ENCODE measurements at regions not wholly inside any gene's neighbourhood (a gene's known extent, or its start where the extent isn't known, plus 50 kb on each side); places are given as distances from the start of the nearest gene placed in this dataset.

DNA sequence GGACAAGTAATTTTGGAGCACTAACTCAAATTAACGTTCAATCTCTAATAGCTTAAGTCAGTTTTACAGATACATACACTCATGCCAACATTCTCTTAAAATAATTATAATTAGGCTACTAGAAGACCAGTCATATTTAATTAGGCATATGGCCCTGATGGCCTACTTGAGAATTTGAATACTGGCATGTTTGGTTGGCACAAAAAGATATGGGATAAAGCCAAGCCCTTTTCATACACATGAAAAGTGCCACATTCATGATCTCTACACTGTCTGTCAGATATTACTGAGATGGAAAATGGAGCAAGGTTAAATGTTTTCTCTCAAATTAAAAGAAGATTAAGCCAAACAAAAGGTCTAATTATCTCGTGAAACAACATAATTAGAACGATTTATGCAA is 1091.0 kb downstream of the C4orf33 start:
- no peaks in the 10 kb centered on the region for H3K27me3 Mint-ChIP-seq (ENCODE audit: low read depth)
- no peaks in the 10 kb centered on the region for H3K36me3 Mint-ChIP-seq (ENCODE audit: low read depth)
- H3K9me3 Mint-ChIP-seq (ENCODE audit: low read depth): no peaks in the 10 kb centered on the region
- TF ChIP-seq, protein P1, sequence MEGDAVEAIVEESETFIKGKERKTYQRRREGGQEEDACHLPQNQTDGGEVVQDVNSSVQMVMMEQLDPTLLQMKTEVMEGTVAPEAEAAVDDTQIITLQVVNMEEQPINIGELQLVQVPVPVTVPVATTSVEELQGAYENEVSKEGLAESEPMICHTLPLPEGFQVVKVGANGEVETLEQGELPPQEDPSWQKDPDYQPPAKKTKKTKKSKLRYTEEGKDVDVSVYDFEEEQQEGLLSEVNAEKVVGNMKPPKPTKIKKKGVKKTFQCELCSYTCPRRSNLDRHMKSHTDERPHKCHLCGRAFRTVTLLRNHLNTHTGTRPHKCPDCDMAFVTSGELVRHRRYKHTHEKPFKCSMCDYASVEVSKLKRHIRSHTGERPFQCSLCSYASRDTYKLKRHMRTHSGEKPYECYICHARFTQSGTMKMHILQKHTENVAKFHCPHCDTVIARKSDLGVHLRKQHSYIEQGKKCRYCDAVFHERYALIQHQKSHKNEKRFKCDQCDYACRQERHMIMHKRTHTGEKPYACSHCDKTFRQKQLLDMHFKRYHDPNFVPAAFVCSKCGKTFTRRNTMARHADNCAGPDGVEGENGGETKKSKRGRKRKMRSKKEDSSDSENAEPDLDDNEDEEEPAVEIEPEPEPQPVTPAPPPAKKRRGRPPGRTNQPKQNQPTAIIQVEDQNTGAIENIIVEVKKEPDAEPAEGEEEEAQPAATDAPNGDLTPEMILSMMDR (IDR thresholded peaks at IDR 0.05): no peak
- no peak overlapping the region for H3K4me3 Mint-ChIP-seq (ENCODE audit: unreplicated experiment)
- no peak for DNase-seq (ENCODE audit: low spot score)
- no peak overlapping the region for H3K27ac Mint-ChIP-seq (ENCODE audit: unreplicated experiment)
- H3K4me1 Mint-ChIP-seq (ENCODE audit: low read depth): no peaks in the 10 kb centered on the region

DNA sequence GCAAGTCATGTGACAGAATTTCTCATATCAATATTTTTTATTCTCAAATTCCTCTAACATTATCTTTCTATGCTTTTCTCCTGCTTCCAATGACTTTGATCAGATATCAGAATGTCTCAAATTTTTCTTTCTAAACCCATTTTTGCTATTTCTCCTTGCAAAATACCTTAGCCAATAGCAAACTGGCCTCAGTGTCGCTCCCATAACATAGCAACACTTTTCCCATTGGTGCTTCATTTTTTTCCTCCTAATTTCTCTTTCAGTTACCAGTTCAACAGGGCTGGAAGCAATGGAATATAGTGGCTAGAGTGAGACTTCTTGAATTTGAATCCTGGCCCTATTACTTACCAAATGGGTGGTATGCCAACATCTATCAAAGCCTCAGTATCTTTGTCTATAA is 1091.6 kb downstream of the C4orf33 start:
- H3K27me3 Mint-ChIP-seq (ENCODE audit: low read depth): no peaks in the 10 kb centered on the region
- H3K9me3 Mint-ChIP-seq (ENCODE audit: low read depth): peaks cover 4% of the 10 kb centered on the region
- TF ChIP-seq, protein P1 (IDR thresholded peaks at IDR 0.05): no peak
- no peaks in the 10 kb centered on the region for H3K36me3 Mint-ChIP-seq (ENCODE audit: low read depth)
- no peak for DNase-seq (ENCODE audit: low spot score)
- no peak overlapping the region for H3K27ac Mint-ChIP-seq (ENCODE audit: unreplicated experiment)
- H3K4me3 Mint-ChIP-seq (ENCODE audit: unreplicated experiment): no peak overlapping the region
- no peaks in the 10 kb centered on the region for H3K4me1 Mint-ChIP-seq (ENCODE audit: low read depth)

DNA sequence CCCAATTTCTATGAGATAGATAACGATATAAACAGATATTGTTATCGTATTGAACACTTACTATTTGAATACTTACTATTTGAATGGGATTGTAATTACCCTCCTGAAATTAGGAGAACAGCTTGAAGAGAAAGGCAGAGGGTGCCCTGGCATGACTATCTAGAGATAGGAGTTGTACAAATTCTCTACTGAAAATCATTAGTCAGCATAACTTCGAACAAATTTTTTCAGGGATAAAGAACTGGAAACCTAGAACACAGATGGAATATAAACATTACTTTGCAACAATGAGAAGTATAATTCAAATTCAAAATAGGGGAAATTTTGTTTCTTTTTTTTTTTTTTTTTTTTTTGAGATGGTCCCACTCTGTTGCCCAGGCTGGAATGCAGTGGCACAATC is 1096.8 kb downstream of the C4orf33 start:
- Mint-ChIP-seq H3K27ac (ENCODE audit: unreplicated experiment) (no peak overlapping the region), H3K36me3 (ENCODE audit: low read depth) (no peaks in the 10 kb centered on the region), H3K9me3 (ENCODE audit: low read depth) (peaks cover 4% of the 10 kb centered on the region), H3K4me3 (ENCODE audit: unreplicated experiment) (no peak overlapping the region), H3K27me3 (ENCODE audit: low read depth) (no peaks in the 10 kb centered on the region), H3K4me1 (ENCODE audit: low read depth) (no peaks in the 10 kb centered on the region)
- no peak for DNase-seq (ENCODE audit: low spot score)
- TF ChIP-seq, protein P1 (IDR thresholded peaks at IDR 0.05): no peak

DNA sequence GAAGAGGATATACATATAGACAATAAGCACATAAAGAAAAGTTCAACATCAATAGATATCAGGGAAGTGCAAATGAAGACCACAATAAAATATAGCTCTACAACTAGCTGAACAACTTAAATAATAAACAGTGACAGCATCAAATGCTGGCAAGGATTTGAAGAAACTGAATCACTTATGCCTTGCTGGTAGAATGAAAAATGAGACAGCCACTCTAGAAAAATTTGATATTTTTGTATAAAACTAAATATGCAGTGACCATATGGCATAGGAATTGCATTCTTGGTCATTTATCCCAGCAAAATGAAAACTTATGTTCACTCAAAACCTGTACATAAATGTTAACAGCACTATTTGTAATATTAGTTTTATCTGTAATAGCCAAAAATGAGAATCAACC is 1102.0 kb downstream of the C4orf33 start:
- Mint-ChIP-seq H3K27ac (ENCODE audit: unreplicated experiment) (no peak overlapping the region), H3K27me3 (ENCODE audit: low read depth) (no peaks in the 10 kb centered on the region), H3K36me3 (ENCODE audit: low read depth) (no peaks in the 10 kb centered on the region), H3K4me3 (ENCODE audit: unreplicated experiment) (no peak overlapping the region), H3K4me1 (ENCODE audit: low read depth) (no peaks in the 10 kb centered on the region), H3K9me3 (ENCODE audit: low read depth) (peaks cover 11% of the 10 kb centered on the region)
- TF ChIP-seq, protein P1 (IDR thresholded peaks at IDR 0.05): no peak
- no peak for DNase-seq (ENCODE audit: low spot score)

DNA sequence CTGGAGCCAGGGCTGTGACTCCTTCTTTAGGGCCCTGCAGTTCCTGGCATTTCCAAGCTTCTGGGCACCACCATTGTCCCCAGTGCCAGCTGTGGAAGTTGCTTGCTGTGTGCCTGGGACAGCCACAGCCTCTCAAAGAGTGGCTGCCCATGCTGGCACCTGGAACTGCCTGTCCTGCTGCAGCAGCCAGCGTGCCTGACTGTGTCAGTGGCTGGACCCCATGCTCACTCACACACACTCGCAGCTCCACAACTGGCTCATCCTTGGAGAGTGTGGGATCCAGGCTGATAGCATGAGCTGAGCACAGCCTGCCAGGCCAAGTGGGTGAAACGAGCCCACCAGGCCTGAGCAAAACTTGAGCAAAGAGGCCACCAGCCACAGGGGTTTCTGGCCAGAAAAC is 1107.6 kb downstream of the C4orf33 start:
- Mint-ChIP-seq H3K4me1 (ENCODE audit: low read depth) (no peaks in the 10 kb centered on the region), H3K9me3 (ENCODE audit: low read depth) (peaks cover 24% of the 10 kb centered on the region), H3K27ac (ENCODE audit: unreplicated experiment) (no peak overlapping the region), H3K27me3 (ENCODE audit: low read depth) (no peaks in the 10 kb centered on the region), H3K4me3 (ENCODE audit: unreplicated experiment) (no peak overlapping the region), H3K36me3 (ENCODE audit: low read depth) (peaks cover 1% of the 10 kb centered on the region)
- DNase-seq (ENCODE audit: low spot score): no peak
- TF ChIP-seq, protein P1 (IDR thresholded peaks at IDR 0.05): no peak

Measured in chondrocyte (in vitro differentiated cells).